ENCODE measurements at regions not wholly inside any gene's neighbourhood (a gene's known extent, or its start where the extent isn't known, plus 50 kb on each side); places are given as distances from the start of the nearest gene placed in this dataset.

- no peak for TF ChIP-seq SMAD2 (IDR thresholded peaks at IDR 0.05; ENCODE audit: low read depth, low read length)
- no peak for TF ChIP-seq E2F3 (CRISPR knock-in tag; IDR thresholded peaks at IDR 0.05)
- TF ChIP-seq SNRNP70 (optimal IDR thresholded peaks at IDR 0.05; ENCODE audit: low read depth, low read length), result no peak
- TF ChIP-seq LEF1 (IDR thresholded peaks at IDR 0.05), result no peak
- TF ChIP-seq HMGN3 (IDR thresholded peaks at IDR 0.05; ENCODE audit: borderline replicate concordance, extremely low read depth, insufficient read length, low read depth, low read length), result no peak
- no peak for TF ChIP-seq ZNF224 (CRISPR knock-in tag; IDR thresholded peaks at IDR 0.05)
- TF ChIP-seq CHD2 (IDR thresholded peaks at IDR 0.05; ENCODE audit: low read depth, low read length), result no peak
- TF ChIP-seq KLF6 (CRISPR knock-in tag; IDR thresholded peaks at IDR 0.05; ENCODE audit: borderline replicate concordance), result no peak
- TF ChIP-seq KDM4B (IDR thresholded peaks at IDR 0.05; ENCODE audit: borderline replicate concordance in 2 of 2, low read depth in 1 of 2), result no peak
- TF ChIP-seq BHLHE40 (IDR thresholded peaks at IDR 0.05; ENCODE audit: low read length), result no peak
- no peak for TF ChIP-seq PCBP2 (IDR thresholded peaks at IDR 0.05; ENCODE audit: low read depth, low read length, poor library complexity, severe bottlenecking)
- TF ChIP-seq TAF1 (IDR thresholded peaks at IDR 0.05; ENCODE audit: control insufficient read depth, extremely low read depth, insufficient read depth, low read length, severe bottlenecking), result no peak
These were observed 118.1 kb downstream of the IRX5 start for GRCh38 chr16:55048745-55049144.

Data from K562 (cell line).